ENCODE measurements at regions not wholly inside any gene's neighbourhood (a gene's known extent, or its start where the extent isn't known, plus 50 kb on each side); places are given as distances from the start of the nearest gene placed in this dataset.

- no peak for TF ChIP-seq EZH2 (IDR thresholded peaks at IDR 0.05; ENCODE audit: borderline replicate concordance, low read length)
- no peak for TF ChIP-seq CTCF (IDR thresholded peaks at IDR 0.05; ENCODE audit: low read length)
Measured at GRCh38 chr2:172207911-172208310, 105.2 kb upstream of the DLX2 start.

All from OCI-LY1 (cell line).